ENCODE measurements at regions not wholly inside any gene's neighbourhood (a gene's known extent, or its start where the extent isn't known, plus 50 kb on each side); places are given as distances from the start of the nearest gene placed in this dataset.

DNA sequence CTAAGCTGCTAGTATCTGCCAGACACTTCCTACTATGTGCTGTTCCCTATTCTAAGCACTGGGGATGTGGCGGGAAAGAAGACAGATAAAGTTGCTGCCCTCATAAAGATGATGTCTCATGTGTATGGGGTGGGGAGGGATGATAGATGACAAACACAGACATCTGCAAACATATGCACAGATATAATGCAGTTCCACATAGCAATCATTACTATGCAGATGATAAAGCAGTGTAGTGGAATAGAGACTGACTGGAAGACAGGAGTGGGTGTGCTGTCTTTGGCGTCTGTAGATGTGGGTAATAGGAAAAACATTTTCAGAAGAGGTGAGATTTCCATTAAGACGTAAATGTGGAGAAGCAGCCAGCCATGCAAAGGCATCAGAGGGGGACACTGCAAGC lies 243.6 kb downstream of the DPY19L2 start:
- TF ChIP-seq POLR2A (IDR thresholded peaks at IDR 0.05): no peak
- TF ChIP-seq, protein P1, sequence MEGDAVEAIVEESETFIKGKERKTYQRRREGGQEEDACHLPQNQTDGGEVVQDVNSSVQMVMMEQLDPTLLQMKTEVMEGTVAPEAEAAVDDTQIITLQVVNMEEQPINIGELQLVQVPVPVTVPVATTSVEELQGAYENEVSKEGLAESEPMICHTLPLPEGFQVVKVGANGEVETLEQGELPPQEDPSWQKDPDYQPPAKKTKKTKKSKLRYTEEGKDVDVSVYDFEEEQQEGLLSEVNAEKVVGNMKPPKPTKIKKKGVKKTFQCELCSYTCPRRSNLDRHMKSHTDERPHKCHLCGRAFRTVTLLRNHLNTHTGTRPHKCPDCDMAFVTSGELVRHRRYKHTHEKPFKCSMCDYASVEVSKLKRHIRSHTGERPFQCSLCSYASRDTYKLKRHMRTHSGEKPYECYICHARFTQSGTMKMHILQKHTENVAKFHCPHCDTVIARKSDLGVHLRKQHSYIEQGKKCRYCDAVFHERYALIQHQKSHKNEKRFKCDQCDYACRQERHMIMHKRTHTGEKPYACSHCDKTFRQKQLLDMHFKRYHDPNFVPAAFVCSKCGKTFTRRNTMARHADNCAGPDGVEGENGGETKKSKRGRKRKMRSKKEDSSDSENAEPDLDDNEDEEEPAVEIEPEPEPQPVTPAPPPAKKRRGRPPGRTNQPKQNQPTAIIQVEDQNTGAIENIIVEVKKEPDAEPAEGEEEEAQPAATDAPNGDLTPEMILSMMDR (IDR thresholded peaks at IDR 0.05): no peak
